Hematopoietic multipotent progenitor cell treated with erythropoietin and hydrocortisone succinate and interleukin-3 and kit ligand, for 15 days (in vitro differentiated cells): ENCODE measurements at regions not wholly inside any gene's neighbourhood (a gene's known extent, or its start where the extent isn't known, plus 50 kb on each side); places are given as distances from the start of the nearest gene placed in this dataset.
"Not testable (repeated sequence)": the region's sequence is repeated elsewhere in the genome, so short reads cannot be mapped to it uniquely, and the experiment has no call there.

Experiments used
- DNase-seq: peaks from one replicate; pipeline ENCODE4 v3.0.0-alpha.2; 2015; ENCODE audit warnings: low spot score

- DNase-seq, result no peak
Observed at GRCh38 chr20:1752045-1752444, 94.5 kb upstream of the SIRPG start.

- no peak for DNase-seq
Observed at GRCh38 chr20:1748777-1749176, 91.2 kb upstream of the SIRPG start.

- DNase-seq, result no peak
Observed at GRCh38 chr20:1747953-1748577, 90.5 kb upstream of the SIRPG start.

- DNase-seq, result not testable (repeated sequence)
Observed at GRCh38 chr20:1742049-1742434, 84.5 kb upstream of the SIRPG start.

- no peak for DNase-seq
Observed at GRCh38 chr20:1741309-1742048, 83.9 kb upstream of the SIRPG start.

GRCh38 chr20:1737134-1737533 lies 79.6 kb upstream of the SIRPG start:
- no peak for DNase-seq

- no peak for DNase-seq
Observed at GRCh38 chr20:1735417-1736089, 78.0 kb upstream of the SIRPG start.

- DNase-seq, result peak; percentile 39
Observed at GRCh38 chr20:1734269-1734858, 76.8 kb upstream of the SIRPG start.

GRCh38 chr20:1731828-1732375 lies 74.3 kb upstream of the SIRPG start:
- not testable (repeated sequence) for DNase-seq

GRCh38 chr20:1730981-1731711 lies 73.6 kb upstream of the SIRPG start:
- DNase-seq, result not testable (repeated sequence)

GRCh38 chr20:1727303-1727702 lies 69.7 kb upstream of the SIRPG start:
- not testable (repeated sequence) for DNase-seq

GRCh38 chr20:1724901-1725300 lies 67.3 kb upstream of the SIRPG start:
- peak; percentile 64 for DNase-seq

- no peak for DNase-seq
Observed at GRCh38 chr20:1722513-1723050, 65.0 kb upstream of the SIRPG start.

- no peak for DNase-seq
Observed at GRCh38 chr20:1721687-1722512, 64.3 kb upstream of the SIRPG start.

- DNase-seq, result no peak
Observed at GRCh38 chr20:1720845-1721475, 63.4 kb upstream of the SIRPG start.

- DNase-seq, result no peak
Observed at GRCh38 chr20:1720226-1720625, 62.6 kb upstream of the SIRPG start.

GRCh38 chr20:1718604-1719384 lies 61.2 kb upstream of the SIRPG start:
- peak; percentile 68 for DNase-seq

- DNase-seq, result peak; percentile 66
Observed at GRCh38 chr20:1712634-1713624, 55.4 kb upstream of the SIRPG start.
